ENCODE measurements at regions not wholly inside any gene's neighbourhood (a gene's known extent, or its start where the extent isn't known, plus 50 kb on each side); places are given as distances from the start of the nearest gene placed in this dataset.

- no peak for DNase-seq (ENCODE audit: extremely low read depth, low read depth)
These were observed 188.5 kb upstream of the ISX start for GRCh38 chr22:34877506-34877905.

GRCh38 chr22:34878171-34878570 lies 187.8 kb upstream of the ISX start:
- no peak for DNase-seq (ENCODE audit: extremely low read depth, low read depth)

GRCh38 chr22:34879001-34879400 lies 187.0 kb upstream of the ISX start:
- no peak for DNase-seq (ENCODE audit: extremely low read depth, low read depth)

GRCh38 chr22:34880662-34881061 lies 185.3 kb upstream of the ISX start:
- no peak for DNase-seq (ENCODE audit: extremely low read depth, low read depth)

- no peak for DNase-seq (ENCODE audit: extremely low read depth, low read depth)
These were observed 184.5 kb upstream of the ISX start for GRCh38 chr22:34881453-34881852.

GRCh38 chr22:34885852-34886251 lies 180.1 kb upstream of the ISX start:
- no peak for DNase-seq (ENCODE audit: extremely low read depth, low read depth)

GRCh38 chr22:34886391-34886790 lies 179.6 kb upstream of the ISX start:
- no peak for DNase-seq (ENCODE audit: extremely low read depth, low read depth)

- DNase-seq (ENCODE audit: extremely low read depth, low read depth): no peak
These were observed 179.1 kb upstream of the ISX start for GRCh38 chr22:34886812-34887211.

- DNase-seq (ENCODE audit: extremely low read depth, low read depth): no peak
These were observed 168.8 kb upstream of the ISX start for GRCh38 chr22:34897126-34897525.

GRCh38 chr22:34902335-34902734 lies 163.6 kb upstream of the ISX start:
- DNase-seq (ENCODE audit: extremely low read depth, low read depth): no peak

- DNase-seq (ENCODE audit: extremely low read depth, low read depth): no peak
These were observed 162.5 kb upstream of the ISX start for GRCh38 chr22:34903416-34903815.

GRCh38 chr22:34904486-34904885 lies 161.5 kb upstream of the ISX start:
- DNase-seq (ENCODE audit: extremely low read depth, low read depth): no peak

GRCh38 chr22:34913826-34914225 lies 152.1 kb upstream of the ISX start:
- no peak for DNase-seq (ENCODE audit: extremely low read depth, low read depth)

GRCh38 chr22:34914846-34915245 lies 151.1 kb upstream of the ISX start:
- no peak for DNase-seq (ENCODE audit: extremely low read depth, low read depth)

GRCh38 chr22:34917239-34917638 lies 148.7 kb upstream of the ISX start:
- DNase-seq (ENCODE audit: extremely low read depth, low read depth): no peak

- DNase-seq (ENCODE audit: extremely low read depth, low read depth): no peak
These were observed 134.9 kb upstream of the ISX start for GRCh38 chr22:34931026-34931425.

GRCh38 chr22:34934261-34934660 lies 131.7 kb upstream of the ISX start:
- DNase-seq (ENCODE audit: extremely low read depth, low read depth): no peak

- DNase-seq (ENCODE audit: extremely low read depth, low read depth): no peak
These were observed 122.1 kb upstream of the ISX start for GRCh38 chr22:34943830-34944229.

- DNase-seq (ENCODE audit: extremely low read depth, low read depth): no peak
These were observed 119.5 kb upstream of the ISX start for GRCh38 chr22:34946339-34946985.

- DNase-seq (ENCODE audit: extremely low read depth, low read depth): no peak
These were observed 115.5 kb upstream of the ISX start for GRCh38 chr22:34950489-34950888.

GRCh38 chr22:34951212-34951611 lies 114.7 kb upstream of the ISX start:
- no peak for DNase-seq (ENCODE audit: extremely low read depth, low read depth)

GRCh38 chr22:34960005-34960404 lies 106.0 kb upstream of the ISX start:
- DNase-seq (ENCODE audit: extremely low read depth, low read depth): no peak

GRCh38 chr22:34966980-34967565 lies 98.9 kb upstream of the ISX start:
- no peak for DNase-seq (ENCODE audit: extremely low read depth, low read depth)
